ENCODE measurements at regions not wholly inside any gene's neighbourhood (a gene's known extent, or its start where the extent isn't known, plus 50 kb on each side); places are given as distances from the start of the nearest gene placed in this dataset.

DNA sequence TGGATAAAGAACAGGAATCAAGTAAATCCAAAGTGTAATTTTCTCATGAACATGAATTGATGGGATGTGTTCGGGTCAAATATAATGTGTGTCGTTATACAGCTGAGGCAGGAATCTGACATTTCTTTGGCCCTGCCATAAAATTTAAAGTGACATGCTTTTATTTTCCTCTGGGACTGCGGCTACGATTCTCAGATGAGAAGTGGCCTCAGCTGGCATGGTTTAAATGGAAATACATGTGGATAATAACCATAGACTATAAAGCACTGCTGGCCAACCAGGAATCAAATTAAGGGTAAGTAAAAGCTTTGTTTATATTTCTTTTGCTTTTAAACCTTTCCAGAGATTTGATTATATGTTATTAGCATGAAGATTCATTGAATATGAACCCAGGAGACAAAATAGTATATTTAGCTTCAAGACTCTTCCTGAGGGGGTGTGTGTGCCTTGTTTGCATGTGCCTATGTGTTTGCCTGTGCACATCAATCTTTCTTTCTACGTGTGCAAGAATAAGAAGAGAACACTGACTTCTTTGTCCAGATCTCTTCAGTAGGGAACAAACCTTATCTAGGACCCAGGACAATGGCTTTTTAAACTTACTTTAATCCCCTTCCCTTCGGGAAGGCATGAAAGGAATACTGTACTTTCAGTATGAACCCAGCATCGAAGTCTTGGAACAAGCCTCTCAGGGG, 629.0 kb upstream of the PFKP start:
- Histone ChIP-seq H3K9ac (ENCODE audit: low read depth, low read length) (no peak overlapping the region), H3K9me3 (ENCODE audit: insufficient read depth, low read depth, low read length) (peaks cover 10% of the 10 kb centered on the region), H3K27me3 (ENCODE audit: insufficient read depth, low read length) (no peaks in the 10 kb centered on the region), H3K36me3 (ENCODE audit: insufficient read depth, low read length) (no peaks in the 10 kb centered on the region), H3K4me3 (ENCODE audit: low read length) (no peak overlapping the region), H3K27ac (ENCODE audit: low read depth, low read length) (no peak overlapping the region), H3K4me1 (ENCODE audit: insufficient read depth, low read length) (no peaks in the 10 kb centered on the region)
- WGBS = 96% methylated on average over 7 of the region's 7 CpGs

GRCh38 chr10:2436933-2437332, 630.4 kb upstream of the PFKP start:
- Histone ChIP-seq H3K4me1 (ENCODE audit: insufficient read depth, low read length) (no peaks in the 10 kb centered on the region), H3K36me3 (ENCODE audit: insufficient read depth, low read length) (no peaks in the 10 kb centered on the region)
- WGBS = 94% methylated on average over 11 of the region's 11 CpGs

GRCh38 chr10:2431961-2432360, 635.4 kb upstream of the PFKP start:
- Histone ChIP-seq H3K4me3 (ENCODE audit: low read length) (no peak overlapping the region), H3K36me3 (ENCODE audit: insufficient read depth, low read length) (no peaks in the 10 kb centered on the region), H3K9ac (ENCODE audit: low read depth, low read length) (no peak overlapping the region), H3K9me3 (ENCODE audit: insufficient read depth, low read depth, low read length) (peaks cover 10% of the 10 kb centered on the region), H3K4me1 (ENCODE audit: insufficient read depth, low read length) (no peaks in the 10 kb centered on the region), H3K27ac (ENCODE audit: low read depth, low read length) (no peak overlapping the region), H3K27me3 (ENCODE audit: insufficient read depth, low read length) (no peaks in the 10 kb centered on the region)
- 95% methylated on average over 2 of the region's 5 CpGs for WGBS

More at GRCh38 chr10:2436933-2437332, 630.4 kb upstream of the PFKP start:
- Histone ChIP-seq H3K27ac (ENCODE audit: low read depth, low read length) (no peak overlapping the region), H3K4me3 (ENCODE audit: low read length) (no peak overlapping the region), H3K27me3 (ENCODE audit: insufficient read depth, low read length) (no peaks in the 10 kb centered on the region), H3K9me3 (ENCODE audit: insufficient read depth, low read depth, low read length) (peaks cover 10% of the 10 kb centered on the region), H3K9ac (ENCODE audit: low read depth, low read length) (no peak overlapping the region)

DNA sequence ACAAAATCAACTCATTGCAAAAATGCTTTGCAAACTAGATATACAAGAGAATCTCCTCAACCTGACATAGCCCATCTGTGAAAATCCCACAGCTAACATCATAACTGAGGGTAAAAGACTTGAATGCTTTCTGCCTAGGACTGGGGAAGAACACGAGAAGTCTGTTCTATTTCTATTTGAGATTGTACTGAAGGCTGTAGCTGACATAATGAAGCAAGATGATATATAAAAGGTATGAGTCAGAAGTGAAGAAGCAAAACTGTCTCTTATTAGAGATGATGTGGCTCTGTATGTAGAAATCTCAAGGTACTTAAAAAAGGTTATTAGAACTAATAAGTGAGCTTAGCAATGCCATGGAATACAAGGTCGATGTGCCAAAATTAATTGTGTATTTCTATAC, 639.9 kb upstream of the PFKP start:
- H3K4me3 ChIP-seq (ENCODE audit: low read length) = no peak overlapping the region
- no peak overlapping the region for H3K9ac ChIP-seq (ENCODE audit: low read depth, low read length)
- no peak overlapping the region for H3K27ac ChIP-seq (ENCODE audit: low read depth, low read length)
- H3K27me3 ChIP-seq (ENCODE audit: insufficient read depth, low read length) = no peaks in the 10 kb centered on the region
- H3K4me1 ChIP-seq (ENCODE audit: insufficient read depth, low read length) = no peaks in the 10 kb centered on the region
- H3K9me3 ChIP-seq (ENCODE audit: insufficient read depth, low read depth, low read length) = no peaks in the 10 kb centered on the region
- H3K36me3 ChIP-seq (ENCODE audit: insufficient read depth, low read length) = no peaks in the 10 kb centered on the region
- 85% methylated on average over 2 of the region's 2 CpGs for WGBS

DNA sequence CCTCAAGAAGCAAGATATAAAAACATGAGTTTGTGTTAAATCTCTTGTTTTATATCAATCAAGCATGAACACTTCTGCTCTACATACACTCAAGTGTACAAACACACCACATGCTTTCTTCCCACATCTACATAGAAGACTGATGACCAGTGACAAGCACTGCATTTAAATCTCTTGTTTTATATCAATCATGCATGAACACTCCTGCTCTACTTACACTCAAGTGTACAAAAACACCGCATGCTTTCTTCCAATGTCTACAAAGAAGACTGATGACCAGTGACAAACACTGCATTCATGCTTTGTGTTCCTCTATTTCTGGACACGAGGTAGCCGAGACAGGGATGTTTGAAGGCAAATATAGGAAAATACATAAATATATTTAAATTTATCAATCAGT, 642.0 kb upstream of the PFKP start:
- H3K36me3 ChIP-seq (ENCODE audit: insufficient read depth, low read length) = no peaks in the 10 kb centered on the region
- no peaks in the 10 kb centered on the region for H3K27me3 ChIP-seq (ENCODE audit: insufficient read depth, low read length)
- no peak overlapping the region for H3K9ac ChIP-seq (ENCODE audit: low read depth, low read length)
- 81% methylated on average over 2 of the region's 3 CpGs for WGBS
- no peak overlapping the region for H3K27ac ChIP-seq (ENCODE audit: low read depth, low read length)
- no peaks in the 10 kb centered on the region for H3K4me1 ChIP-seq (ENCODE audit: insufficient read depth, low read length)
- no peak overlapping the region for H3K4me3 ChIP-seq (ENCODE audit: low read length)
- H3K9me3 ChIP-seq (ENCODE audit: insufficient read depth, low read depth, low read length) = no peaks in the 10 kb centered on the region

DNA sequence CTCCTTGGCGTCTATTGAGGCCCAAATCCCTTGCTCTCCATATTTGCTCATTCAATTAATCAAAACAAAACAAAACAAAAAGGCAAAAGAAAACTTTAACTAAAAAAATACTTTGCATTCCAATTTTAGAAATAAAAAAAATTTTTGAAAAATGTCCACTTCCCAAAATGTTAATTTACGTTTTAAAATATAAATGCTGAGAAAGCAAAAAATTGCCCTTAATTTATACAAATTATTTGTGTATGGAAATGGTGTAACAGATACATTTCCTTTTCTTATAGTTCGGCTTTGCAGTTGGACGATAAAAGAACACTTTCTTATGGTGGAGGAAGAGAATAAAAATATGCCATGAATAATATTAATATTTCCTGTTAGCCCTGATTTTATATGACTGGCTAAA, 652.8 kb upstream of the PFKP start:
- WGBS = 94% methylated on average over 1 of the region's 4 CpGs
- Histone ChIP-seq H3K4me3 (ENCODE audit: low read length) (no peak overlapping the region), H3K9ac (ENCODE audit: low read depth, low read length) (no peak overlapping the region), H3K9me3 (ENCODE audit: insufficient read depth, low read depth, low read length) (no peaks in the 10 kb centered on the region), H3K4me1 (ENCODE audit: insufficient read depth, low read length) (no peaks in the 10 kb centered on the region), H3K36me3 (ENCODE audit: insufficient read depth, low read length) (no peaks in the 10 kb centered on the region), H3K27me3 (ENCODE audit: insufficient read depth, low read length) (no peaks in the 10 kb centered on the region), H3K27ac (ENCODE audit: low read depth, low read length) (no peak overlapping the region)

DNA sequence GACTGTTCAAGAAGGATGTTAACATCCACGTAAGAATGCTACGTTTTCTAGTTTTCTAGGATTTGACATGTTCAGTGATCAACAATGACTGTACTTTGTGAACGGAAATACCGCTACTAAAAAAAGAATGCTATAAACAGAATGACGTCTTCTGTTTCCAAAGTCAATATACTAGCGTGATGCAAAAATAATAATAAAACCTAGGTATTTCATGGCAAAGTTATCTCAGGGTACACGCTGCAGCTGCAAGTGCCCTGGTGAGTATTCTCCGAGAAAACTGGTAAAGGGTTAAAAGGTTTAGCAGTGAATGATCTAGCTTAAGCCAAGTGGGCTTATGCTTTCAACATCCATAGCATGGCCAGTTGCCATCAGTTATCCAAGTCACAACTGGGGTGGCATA, 653.3 kb upstream of the PFKP start:
- Histone ChIP-seq H3K9me3 (ENCODE audit: insufficient read depth, low read depth, low read length) (no peaks in the 10 kb centered on the region), H3K9ac (ENCODE audit: low read depth, low read length) (no peak overlapping the region), H3K36me3 (ENCODE audit: insufficient read depth, low read length) (no peaks in the 10 kb centered on the region), H3K27ac (ENCODE audit: low read depth, low read length) (no peak overlapping the region), H3K27me3 (ENCODE audit: insufficient read depth, low read length) (no peaks in the 10 kb centered on the region), H3K4me1 (ENCODE audit: insufficient read depth, low read length) (no peaks in the 10 kb centered on the region), H3K4me3 (ENCODE audit: low read length) (no peak overlapping the region)
- 98% methylated on average over 8 of the region's 8 CpGs for WGBS

GRCh38 chr10:2410049-2410448, 657.3 kb upstream of the PFKP start:
- Histone ChIP-seq H3K4me1 (ENCODE audit: insufficient read depth, low read length) (no peaks in the 10 kb centered on the region), H3K36me3 (ENCODE audit: insufficient read depth, low read length) (no peaks in the 10 kb centered on the region), H3K9ac (ENCODE audit: low read depth, low read length) (no peak overlapping the region), H3K27me3 (ENCODE audit: insufficient read depth, low read length) (no peaks in the 10 kb centered on the region), H3K9me3 (ENCODE audit: insufficient read depth, low read depth, low read length) (no peaks in the 10 kb centered on the region), H3K27ac (ENCODE audit: low read depth, low read length) (no peak overlapping the region), H3K4me3 (ENCODE audit: low read length) (no peak overlapping the region)
- WGBS = 96% methylated on average over 4 of the region's 4 CpGs

DNA sequence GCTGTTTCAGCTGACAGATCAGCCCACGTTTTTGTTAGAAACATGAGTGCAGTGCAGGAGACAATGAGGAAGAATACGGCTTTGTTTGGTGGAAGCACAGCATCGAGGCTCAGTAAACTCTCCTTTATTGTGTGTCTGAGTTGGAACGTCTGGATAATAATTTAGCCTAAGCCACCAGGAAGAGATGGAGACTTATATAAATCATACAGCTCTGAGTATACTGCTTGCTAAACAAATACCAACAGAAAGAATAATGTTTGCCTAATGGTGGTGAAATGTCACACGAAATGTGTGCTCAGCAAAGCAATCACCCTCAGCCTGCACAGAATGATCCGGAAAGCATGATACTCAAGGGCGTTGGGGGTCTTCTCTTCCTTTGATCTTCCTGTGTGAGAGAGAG, 664.1 kb upstream of the ADARB2 start:
- WGBS = 94% methylated on average over 6 of the region's 7 CpGs
- Histone ChIP-seq H3K9ac (ENCODE audit: low read depth, low read length) (no peak overlapping the region), H3K36me3 (ENCODE audit: insufficient read depth, low read length) (no peaks in the 10 kb centered on the region), H3K4me3 (ENCODE audit: low read length) (no peak overlapping the region), H3K9me3 (ENCODE audit: insufficient read depth, low read depth, low read length) (no peaks in the 10 kb centered on the region), H3K27ac (ENCODE audit: low read depth, low read length) (no peak overlapping the region), H3K27me3 (ENCODE audit: insufficient read depth, low read length) (no peaks in the 10 kb centered on the region), H3K4me1 (ENCODE audit: insufficient read depth, low read length) (no peaks in the 10 kb centered on the region)

DNA sequence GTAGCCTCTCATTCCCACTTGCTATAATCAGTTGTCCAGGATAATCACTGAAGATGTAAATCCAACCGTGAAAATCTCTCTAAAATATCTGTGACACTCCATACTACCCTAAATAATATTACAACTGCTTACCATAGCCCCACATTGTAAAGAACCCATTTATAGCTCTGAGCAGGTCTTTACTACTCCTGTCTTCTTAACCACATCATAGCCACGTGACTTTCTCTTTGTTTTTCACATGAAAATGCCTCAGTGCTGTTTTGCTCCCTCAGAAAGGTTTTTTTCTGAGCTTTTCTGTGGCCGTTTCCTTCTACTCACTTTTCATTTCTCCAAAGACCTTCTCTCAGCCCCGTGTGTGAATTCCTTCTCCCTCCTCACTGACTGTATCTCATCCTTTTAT, 662.2 kb upstream of the ADARB2 start:
- Histone ChIP-seq H3K27ac (ENCODE audit: low read depth, low read length) (no peak overlapping the region), H3K4me3 (ENCODE audit: low read length) (no peak overlapping the region), H3K36me3 (ENCODE audit: insufficient read depth, low read length) (no peaks in the 10 kb centered on the region), H3K9me3 (ENCODE audit: insufficient read depth, low read depth, low read length) (no peaks in the 10 kb centered on the region), H3K9ac (ENCODE audit: low read depth, low read length) (no peak overlapping the region), H3K27me3 (ENCODE audit: insufficient read depth, low read length) (no peaks in the 10 kb centered on the region), H3K4me1 (ENCODE audit: insufficient read depth, low read length) (no peaks in the 10 kb centered on the region)
- WGBS = 92% methylated on average over 4 of the region's 4 CpGs

GRCh38 chr10:2392145-2392812, 655.0 kb upstream of the ADARB2 start:
- WGBS = 80% methylated on average over 6 of the region's 6 CpGs
- Histone ChIP-seq H3K36me3 (ENCODE audit: insufficient read depth, low read length) (no peaks in the 10 kb centered on the region), H3K27me3 (ENCODE audit: insufficient read depth, low read length) (no peaks in the 10 kb centered on the region), H3K27ac (ENCODE audit: low read depth, low read length) (no peak overlapping the region), H3K4me1 (ENCODE audit: insufficient read depth, low read length) (no peaks in the 10 kb centered on the region), H3K4me3 (ENCODE audit: low read length) (no peak overlapping the region), H3K9ac (ENCODE audit: low read depth, low read length) (no peak overlapping the region), H3K9me3 (ENCODE audit: insufficient read depth, low read depth, low read length) (no peaks in the 10 kb centered on the region)

Data from HUES64 (cell line).